MM.1S (cell line): ENCODE measurements at regions not wholly inside any gene's neighbourhood (a gene's known extent, or its start where the extent isn't known, plus 50 kb on each side); places are given as distances from the start of the nearest gene placed in this dataset.

Experiments used
- DNase-seq: peaks from one replicate; pipeline ENCODE4 v3.0.0-alpha.2; 2015
- H2AFZ ChIP-seq: fragments of 300-600 bp; sonication (generic); 2 replicates; pipeline ENCODE4 v1.6.0; 2016; ENCODE audit warnings: antibody characterized with exemption, low read length
- H3F3A ChIP-seq: fragments of 300-600 bp; sonication (generic); 2 replicates; pipeline ENCODE4 v1.6.1; 2016; ENCODE audit warnings: mild to moderate bottlenecking, antibody characterized with exemption, low read length, moderate library complexity, mixed read lengths; ENCODE audit not compliant: insufficient read depth
- H3K27ac ChIP-seq: fragments of 300-600 bp; sonication (generic); 2 replicates; pipeline ENCODE4 v1.5.1; 2016; ENCODE audit warnings: mild to moderate bottlenecking, low read length
- H3K27me3 ChIP-seq: fragments of 300-600 bp; sonication (generic); replicated peaks from 2 replicates; pipeline ENCODE4 v1.6.0; 2016; ENCODE audit warnings: low read length; ENCODE audit not compliant: insufficient read depth
- H3K36me3 ChIP-seq: fragments of 300-600 bp; sonication (generic); replicated peaks from 2 replicates; pipeline ENCODE4 v1.6.1; 2016; ENCODE audit warnings: mild to moderate bottlenecking, low read length, mixed read lengths; ENCODE audit not compliant: insufficient read depth
- H3K4me1 ChIP-seq: fragments of 300-600 bp; sonication (generic); 2 replicates; pipeline ENCODE4 v1.6.1; 2016; ENCODE audit warnings: low read length, mixed read lengths
- H3K4me2 ChIP-seq: fragments of 300-600 bp; sonication (generic); 2 replicates; pipeline ENCODE4 v1.6.0; 2016; ENCODE audit warnings: low read depth, low read length
- H3K4me3 ChIP-seq: fragments of 300-600 bp; sonication (generic); 2 replicates; pipeline ENCODE4 v1.5.1; 2016; ENCODE audit warnings: low read length, mixed read lengths
- H3K79me2 ChIP-seq: fragments of 300-600 bp; sonication (generic); 2 replicates; pipeline ENCODE4 v1.6.1; 2016; ENCODE audit warnings: mixed run types, low read length, mixed read lengths
- H3K9ac ChIP-seq: fragments of 300-600 bp; sonication (generic); 2 replicates; pipeline ENCODE4 v1.6.1; 2016; ENCODE audit warnings: low read length, mixed read lengths
- H3K9me2 ChIP-seq: fragments of 300-600 bp; sonication (generic); replicated peaks from 2 replicates; pipeline ENCODE4 v1.6.1; 2016; ENCODE audit warnings: mild to moderate bottlenecking, low read length, mixed read lengths; ENCODE audit not compliant: insufficient read depth
- H3K9me3 ChIP-seq: fragments of 300-600 bp; sonication (generic); replicated peaks from 2 replicates; pipeline ENCODE4 v1.6.1; 2016; ENCODE audit warnings: mild to moderate bottlenecking, low read length, mixed read lengths; ENCODE audit not compliant: insufficient read depth
- H4K20me1 ChIP-seq: fragments of 300-600 bp; sonication (generic); 2 replicates; pipeline ENCODE4 v1.6.1; 2016; ENCODE audit warnings: mild to moderate bottlenecking, low read length, moderate library complexity, mixed read lengths; ENCODE audit not compliant: insufficient read depth
- EZH2 ChIP-seq: fragments of 300-600 bp; sonication (generic); optimal IDR thresholded peaks from 2 replicates; pipeline ENCODE3; 2017; ENCODE audit warnings: low read depth, mild to moderate bottlenecking, antibody characterized with exemption, low read length, mixed read lengths
- EZH2phosphoT487 ChIP-seq: fragments of 300-600 bp; sonication (generic); IDR thresholded peaks from 2 replicates; pipeline ENCODE4 v1.6.1; 2018; ENCODE audit warnings: antibody characterized with exemption, low read length
- TF ChIP-seq, protein P1 (sequence below): fragments of 300-600 bp; sonication (generic); IDR thresholded peaks from 2 replicates; pipeline ENCODE4 v1.5.1; 2016; ENCODE audit warnings: antibody characterized with exemption, low read length, mixed read lengths

DNA sequence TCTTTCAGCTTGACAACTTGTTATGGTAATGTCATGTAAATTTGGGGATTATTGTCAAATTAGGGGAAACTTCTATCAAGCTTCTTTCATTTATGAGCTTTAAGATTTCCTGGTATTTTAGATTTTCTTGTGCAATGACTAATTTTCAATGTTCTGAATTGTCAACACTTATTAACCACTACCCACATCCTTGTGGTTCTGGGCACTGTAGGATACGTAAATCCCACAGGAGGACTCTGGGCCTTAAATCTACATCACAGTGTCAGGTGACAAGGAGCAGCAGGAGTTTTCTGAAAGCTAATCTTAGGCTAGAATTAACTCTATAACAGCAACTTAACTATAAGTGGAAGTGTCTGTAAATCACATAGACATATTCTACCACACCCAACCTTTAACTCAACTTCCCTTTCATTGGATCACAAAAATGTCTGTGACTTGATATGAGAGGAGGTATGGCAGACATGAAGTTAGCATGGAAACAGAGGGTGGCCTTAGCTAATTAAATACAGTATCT is 397.7 kb downstream of the HLX start:
- H4K20me1 ChIP-seq = no peaks in the 10 kb centered on the region
- H3K27me3 ChIP-seq = no peaks in the 10 kb centered on the region
- no peak for TF ChIP-seq EZH2phosphoT487
- TF ChIP-seq EZH2 = no peak
- TF ChIP-seq, protein P1, sequence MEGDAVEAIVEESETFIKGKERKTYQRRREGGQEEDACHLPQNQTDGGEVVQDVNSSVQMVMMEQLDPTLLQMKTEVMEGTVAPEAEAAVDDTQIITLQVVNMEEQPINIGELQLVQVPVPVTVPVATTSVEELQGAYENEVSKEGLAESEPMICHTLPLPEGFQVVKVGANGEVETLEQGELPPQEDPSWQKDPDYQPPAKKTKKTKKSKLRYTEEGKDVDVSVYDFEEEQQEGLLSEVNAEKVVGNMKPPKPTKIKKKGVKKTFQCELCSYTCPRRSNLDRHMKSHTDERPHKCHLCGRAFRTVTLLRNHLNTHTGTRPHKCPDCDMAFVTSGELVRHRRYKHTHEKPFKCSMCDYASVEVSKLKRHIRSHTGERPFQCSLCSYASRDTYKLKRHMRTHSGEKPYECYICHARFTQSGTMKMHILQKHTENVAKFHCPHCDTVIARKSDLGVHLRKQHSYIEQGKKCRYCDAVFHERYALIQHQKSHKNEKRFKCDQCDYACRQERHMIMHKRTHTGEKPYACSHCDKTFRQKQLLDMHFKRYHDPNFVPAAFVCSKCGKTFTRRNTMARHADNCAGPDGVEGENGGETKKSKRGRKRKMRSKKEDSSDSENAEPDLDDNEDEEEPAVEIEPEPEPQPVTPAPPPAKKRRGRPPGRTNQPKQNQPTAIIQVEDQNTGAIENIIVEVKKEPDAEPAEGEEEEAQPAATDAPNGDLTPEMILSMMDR = no peak
- no peak overlapping the region for H3K27ac ChIP-seq
- no peak overlapping the region for H3K4me2 ChIP-seq
- no peak overlapping the region for H3K4me3 ChIP-seq
- H3K79me2 ChIP-seq = no peaks in the 10 kb centered on the region
- H3K9me2 ChIP-seq = no peaks in the 10 kb centered on the region
- H3K9me3 ChIP-seq = no peaks in the 10 kb centered on the region
- no peaks in the 10 kb centered on the region for H3K4me1 ChIP-seq
- no peak overlapping the region for H3K9ac ChIP-seq
- H3K36me3 ChIP-seq = no peaks in the 10 kb centered on the region
- no peak for DNase-seq
- no peak overlapping the region for H2AFZ ChIP-seq
- H3F3A ChIP-seq = no peaks in the 10 kb centered on the region

DNA sequence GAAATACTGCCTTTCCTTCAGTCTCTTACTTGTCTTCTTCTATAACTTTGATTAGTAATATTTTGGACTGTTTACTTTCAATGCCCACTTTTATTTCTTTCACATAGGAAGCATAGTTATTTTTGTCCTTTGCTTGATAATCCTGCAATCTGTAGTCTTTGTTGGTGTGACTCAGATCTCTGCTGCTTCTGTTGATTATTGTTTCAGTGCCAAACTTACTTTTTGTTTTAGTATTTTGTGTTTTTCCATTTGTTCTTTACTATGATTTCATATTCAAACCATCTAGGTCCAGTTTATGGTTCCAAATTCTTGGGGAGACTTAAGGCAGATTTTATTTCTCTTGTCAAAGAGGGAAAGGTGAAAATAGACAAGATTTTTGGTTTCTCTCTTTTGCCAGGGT is 399.9 kb downstream of the HLX start:
- no peak overlapping the region for H3K27ac ChIP-seq
- DNase-seq = no peak

DNA sequence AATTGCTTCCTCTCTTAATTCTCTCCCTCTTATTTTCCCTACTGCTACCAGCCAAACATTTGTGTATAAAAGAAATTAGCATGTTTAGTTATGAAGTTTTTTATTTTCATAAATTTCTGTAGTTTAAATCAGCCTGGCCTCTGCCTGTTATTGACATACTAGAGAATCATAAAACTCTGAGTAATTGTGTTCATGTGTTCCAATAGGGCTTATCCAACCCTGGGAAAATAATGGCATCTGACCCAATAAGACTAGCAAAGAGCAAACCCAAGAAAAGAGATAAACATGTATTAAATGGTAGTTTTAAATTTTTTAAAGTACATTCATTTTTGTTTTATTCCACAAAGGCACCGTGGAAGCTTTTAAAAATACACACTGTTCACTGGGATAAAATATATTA is 404.3 kb downstream of the HLX start:
- no peak for DNase-seq
- Histone ChIP-seq H3K27me3 (no peaks in the 10 kb centered on the region), H3K9me2 (no peaks in the 10 kb centered on the region), H3K4me2 (no peak overlapping the region), H3K4me1 (no peaks in the 10 kb centered on the region), H2AFZ (no peak overlapping the region), H3K79me2 (no peaks in the 10 kb centered on the region), H3K27ac (no peak overlapping the region), H3K9ac (no peak overlapping the region), H3K9me3 (no peaks in the 10 kb centered on the region), H3F3A (no peaks in the 10 kb centered on the region), H3K36me3 (no peaks in the 10 kb centered on the region), H4K20me1 (no peaks in the 10 kb centered on the region), H3K4me3 (no peak overlapping the region)
- TF ChIP-seq, protein P1 = no peak
- TF ChIP-seq EZH2 (no peak), EZH2phosphoT487 (no peak)

More for the DNA sequence above, 399.9 kb downstream of the HLX start:
- Histone ChIP-seq H4K20me1 (no peaks in the 10 kb centered on the region), H3K9me3 (no peaks in the 10 kb centered on the region), H2AFZ (no peak overlapping the region), H3F3A (no peaks in the 10 kb centered on the region), H3K27me3 (no peaks in the 10 kb centered on the region), H3K36me3 (no peaks in the 10 kb centered on the region), H3K4me3 (no peak overlapping the region), H3K4me2 (no peak overlapping the region), H3K79me2 (no peaks in the 10 kb centered on the region), H3K4me1 (no peaks in the 10 kb centered on the region), H3K9me2 (no peaks in the 10 kb centered on the region), H3K9ac (no peak overlapping the region)
- TF ChIP-seq, protein P1 = no peak
- TF ChIP-seq EZH2 = no peak
- TF ChIP-seq EZH2phosphoT487 = no peak
